ENCODE measurements at regions not wholly inside any gene's neighbourhood (a gene's known extent, or its start where the extent isn't known, plus 50 kb on each side); places are given as distances from the start of the nearest gene placed in this dataset.
"Not testable (repeated sequence)": the region's sequence is repeated elsewhere in the genome, so short reads cannot be mapped to it uniquely, and the experiment has no call there.

DNA sequence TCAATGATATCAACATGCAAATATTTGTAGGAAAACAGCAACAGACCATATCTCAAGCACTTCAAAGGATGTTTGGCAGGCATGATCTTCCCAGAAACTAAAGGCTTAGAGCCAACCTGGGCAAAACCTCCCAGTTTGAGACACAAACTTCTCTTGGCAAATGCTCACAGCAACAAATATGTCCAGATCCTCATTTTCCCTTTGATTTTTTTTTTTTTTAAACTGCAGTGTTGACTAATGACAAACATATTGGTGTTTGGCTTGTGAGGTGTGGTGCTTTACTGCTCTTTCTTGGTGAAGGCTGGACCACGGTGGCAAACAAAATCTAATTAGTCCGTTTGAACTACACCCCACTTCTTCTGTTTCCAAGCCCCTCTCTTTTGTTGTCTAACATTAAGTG lies 87.2 kb downstream of the EBLN2 start:
- peak in 1 of 2 donors; percentile 6 for DNase-seq (ENCODE audit: low read depth in 2 of 2)
- H3K4me3 ChIP-seq (replicated peaks in 1 of 2; ENCODE audit: low read depth in 2 of 2, low read length in 2 of 2), result no peak overlapping the region
- TF ChIP-seq, protein P1, sequence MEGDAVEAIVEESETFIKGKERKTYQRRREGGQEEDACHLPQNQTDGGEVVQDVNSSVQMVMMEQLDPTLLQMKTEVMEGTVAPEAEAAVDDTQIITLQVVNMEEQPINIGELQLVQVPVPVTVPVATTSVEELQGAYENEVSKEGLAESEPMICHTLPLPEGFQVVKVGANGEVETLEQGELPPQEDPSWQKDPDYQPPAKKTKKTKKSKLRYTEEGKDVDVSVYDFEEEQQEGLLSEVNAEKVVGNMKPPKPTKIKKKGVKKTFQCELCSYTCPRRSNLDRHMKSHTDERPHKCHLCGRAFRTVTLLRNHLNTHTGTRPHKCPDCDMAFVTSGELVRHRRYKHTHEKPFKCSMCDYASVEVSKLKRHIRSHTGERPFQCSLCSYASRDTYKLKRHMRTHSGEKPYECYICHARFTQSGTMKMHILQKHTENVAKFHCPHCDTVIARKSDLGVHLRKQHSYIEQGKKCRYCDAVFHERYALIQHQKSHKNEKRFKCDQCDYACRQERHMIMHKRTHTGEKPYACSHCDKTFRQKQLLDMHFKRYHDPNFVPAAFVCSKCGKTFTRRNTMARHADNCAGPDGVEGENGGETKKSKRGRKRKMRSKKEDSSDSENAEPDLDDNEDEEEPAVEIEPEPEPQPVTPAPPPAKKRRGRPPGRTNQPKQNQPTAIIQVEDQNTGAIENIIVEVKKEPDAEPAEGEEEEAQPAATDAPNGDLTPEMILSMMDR (IDR thresholded peaks at IDR 0.05; ENCODE audit: low read depth, low read length), result no peak

DNA sequence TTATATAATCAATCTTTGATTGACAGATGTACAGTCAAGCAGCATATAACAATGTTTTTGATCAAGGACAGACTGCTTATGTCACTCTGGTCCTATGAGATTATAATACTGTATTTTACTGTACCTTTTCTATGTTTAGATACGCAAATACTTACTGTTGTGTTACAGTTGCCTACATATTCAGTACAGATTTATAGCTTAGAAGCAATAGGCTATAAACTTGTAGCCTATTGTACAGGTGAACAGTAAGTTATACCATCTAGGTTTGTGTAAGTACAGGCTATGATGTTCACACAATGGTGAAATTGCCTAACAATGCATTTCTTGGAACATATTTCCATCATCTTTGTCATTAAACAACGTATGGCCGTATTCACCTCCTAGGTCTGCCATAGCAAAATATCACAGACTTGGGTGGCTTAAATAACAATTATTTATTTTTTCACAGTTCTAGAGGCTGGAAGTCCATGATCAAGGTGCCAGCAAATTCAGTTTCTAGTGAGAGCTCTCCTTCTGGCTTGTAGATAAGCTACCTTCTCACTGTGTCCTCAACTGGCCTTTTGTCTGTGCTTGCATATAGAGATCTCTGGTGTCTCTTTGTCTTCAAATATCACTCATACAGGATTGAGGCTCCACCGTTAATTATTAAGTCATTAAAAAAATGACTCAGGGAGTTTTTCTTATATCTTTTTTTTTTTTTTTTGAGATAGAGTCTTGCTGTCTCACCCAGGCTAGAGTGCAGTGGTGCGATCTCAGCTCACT lies 89.1 kb downstream of the EBLN2 start:
- TF ChIP-seq, protein P1 (IDR thresholded peaks at IDR 0.05; ENCODE audit: low read depth, low read length), result no peak
- no peak for DNase-seq (ENCODE audit: low read depth in 2 of 2)
- H3K4me3 ChIP-seq (replicated peaks in 1 of 2; ENCODE audit: low read depth in 2 of 2, low read length in 2 of 2), result no peak overlapping the region

DNA sequence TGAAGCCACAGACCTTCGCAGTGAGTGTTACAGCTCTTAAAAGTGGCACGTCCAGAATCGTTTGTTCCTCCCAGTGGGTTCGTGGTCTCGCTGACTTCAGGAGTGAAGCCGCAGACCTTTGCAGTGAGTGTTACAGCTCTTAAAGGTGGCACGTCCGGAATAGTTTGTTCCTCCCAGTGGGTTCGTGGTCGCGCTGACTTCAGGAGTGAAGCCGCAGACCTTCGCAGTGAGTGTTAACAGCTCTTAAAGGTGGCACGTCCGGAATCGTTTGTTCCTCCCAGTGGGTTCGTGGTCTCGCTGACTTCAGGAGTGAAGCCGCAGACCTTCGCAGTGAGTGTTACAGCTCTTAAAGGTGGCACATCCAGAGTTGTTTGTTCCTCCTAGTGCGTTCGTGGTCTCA lies 91.1 kb downstream of the EBLN2 start:
- not testable (repeated sequence) for DNase-seq (ENCODE audit: low read depth in 2 of 2); H3K4me3 ChIP-seq (replicated peaks in 1 of 2; ENCODE audit: low read depth in 2 of 2, low read length in 2 of 2)

DNA sequence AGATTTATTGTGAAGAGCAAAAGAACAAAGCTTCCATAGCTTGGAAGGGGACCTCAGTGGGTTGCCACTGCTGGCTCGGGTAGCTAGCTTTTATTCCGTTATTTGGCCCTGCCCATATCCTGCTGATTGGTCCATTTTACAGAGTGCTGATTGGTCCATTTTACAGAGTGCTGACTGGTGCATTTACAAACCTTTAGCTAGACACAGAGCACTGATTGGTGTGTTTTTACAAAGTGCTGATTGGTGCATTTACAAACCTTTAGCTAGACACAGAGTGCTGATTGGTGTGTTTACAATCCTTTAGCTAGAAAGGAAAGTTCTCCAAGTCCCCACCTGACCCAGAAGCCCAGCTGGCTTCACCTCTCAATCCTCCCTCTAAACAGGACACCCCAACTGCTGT lies 91.6 kb downstream of the EBLN2 start:
- DNase-seq (ENCODE audit: low read depth in 2 of 2); H3K4me3 ChIP-seq (replicated peaks in 1 of 2; ENCODE audit: low read depth in 2 of 2, low read length in 2 of 2): not testable (repeated sequence)

DNA sequence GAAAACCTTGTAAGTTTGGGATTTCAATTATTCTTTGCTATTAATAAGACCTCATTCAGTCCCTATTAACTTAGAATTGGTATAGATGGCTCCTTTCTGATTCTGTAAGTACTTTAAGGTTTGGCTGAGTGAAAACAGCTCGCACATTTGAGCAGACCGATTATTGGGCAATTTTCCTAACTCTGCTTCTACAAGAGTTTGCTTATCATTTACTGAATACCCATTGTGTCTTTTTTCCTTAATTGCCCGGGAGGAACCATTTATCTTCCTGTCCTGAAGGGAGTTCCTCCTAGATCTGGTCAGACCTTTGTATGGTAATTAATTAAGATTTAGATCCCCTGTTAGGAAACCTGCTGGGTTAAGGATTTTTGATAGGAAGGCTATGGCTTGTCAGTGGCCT lies 92.8 kb downstream of the EBLN2 start:
- DNase-seq (ENCODE audit: low read depth in 2 of 2); H3K4me3 ChIP-seq (replicated peaks in 1 of 2; ENCODE audit: low read depth in 2 of 2, low read length in 2 of 2): not testable (repeated sequence)

DNA sequence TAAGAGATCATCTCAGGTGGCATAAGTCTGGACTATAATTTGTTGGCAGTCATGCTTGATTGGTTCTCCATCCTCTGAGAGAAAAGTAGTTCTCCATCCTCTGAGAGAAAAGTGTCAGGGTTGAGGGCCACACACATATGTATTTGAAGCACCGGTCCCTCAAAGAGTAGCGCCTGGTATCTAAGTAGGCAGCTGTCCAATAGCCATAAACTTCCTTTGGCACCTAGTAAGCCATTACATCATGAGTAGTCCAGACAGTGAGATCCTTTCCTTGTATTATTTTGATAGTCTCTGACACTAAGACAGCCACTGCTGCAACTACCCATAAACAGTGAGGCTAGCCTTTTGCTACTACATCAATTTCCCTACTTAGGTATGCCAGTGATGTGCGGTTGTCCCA lies 94.0 kb downstream of the EBLN2 start:
- DNase-seq (ENCODE audit: low read depth in 2 of 2); H3K4me3 ChIP-seq (replicated peaks in 1 of 2; ENCODE audit: low read depth in 2 of 2, low read length in 2 of 2): not testable (repeated sequence)

DNA sequence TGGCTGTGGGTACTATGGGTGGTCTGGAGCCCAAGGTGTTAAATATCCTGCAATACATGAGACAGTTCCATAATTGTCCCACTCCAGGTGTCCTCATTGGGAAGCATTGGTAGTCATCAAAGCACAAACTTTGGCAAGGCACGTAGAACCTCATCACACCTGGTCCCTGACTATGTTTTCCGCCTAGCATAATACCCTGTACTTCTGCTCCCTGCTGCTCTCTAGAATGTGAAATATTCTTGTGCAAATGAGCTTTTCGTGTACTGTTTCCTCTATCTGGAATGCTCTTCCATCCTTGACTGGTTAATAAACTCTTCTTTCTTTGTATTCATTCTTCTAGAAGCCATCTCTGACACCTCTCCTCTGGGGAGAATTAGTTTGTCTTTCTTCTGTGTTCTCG lies 103.2 kb downstream of the EBLN2 start:
- DNase-seq (ENCODE audit: low read depth in 2 of 2), result no peak
- TF ChIP-seq, protein P1 (IDR thresholded peaks at IDR 0.05; ENCODE audit: low read depth, low read length), result no peak
- no peak overlapping the region for H3K4me3 ChIP-seq (replicated peaks in 1 of 2; ENCODE audit: low read depth in 2 of 2, low read length in 2 of 2)

DNA sequence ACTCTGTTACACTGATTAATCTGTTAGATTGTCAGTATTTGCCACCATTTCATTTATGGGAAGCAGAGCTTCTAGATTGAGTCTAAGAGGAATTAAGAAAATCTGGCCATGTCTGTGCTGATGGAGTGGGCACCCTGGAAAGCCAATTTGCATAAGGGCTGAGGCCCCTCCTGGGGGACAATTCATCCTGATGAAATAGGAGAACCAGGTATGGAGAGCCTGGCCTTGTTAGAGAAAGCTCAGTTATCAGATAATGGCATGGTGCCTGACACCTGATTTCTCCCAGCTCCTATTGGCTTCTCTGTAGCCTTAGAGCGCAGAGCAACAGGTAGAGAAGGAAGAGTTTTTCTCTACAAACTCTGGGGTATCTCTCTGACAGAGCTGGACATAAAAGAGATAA lies 114.2 kb downstream of the EBLN2 start:
- H3K4me3 ChIP-seq (replicated peaks in 1 of 2; ENCODE audit: low read depth in 2 of 2, low read length in 2 of 2), result no peak overlapping the region
- TF ChIP-seq, protein P1 (IDR thresholded peaks at IDR 0.05; ENCODE audit: low read depth, low read length), result no peak
- no peak for DNase-seq (ENCODE audit: low read depth in 2 of 2)

DNA sequence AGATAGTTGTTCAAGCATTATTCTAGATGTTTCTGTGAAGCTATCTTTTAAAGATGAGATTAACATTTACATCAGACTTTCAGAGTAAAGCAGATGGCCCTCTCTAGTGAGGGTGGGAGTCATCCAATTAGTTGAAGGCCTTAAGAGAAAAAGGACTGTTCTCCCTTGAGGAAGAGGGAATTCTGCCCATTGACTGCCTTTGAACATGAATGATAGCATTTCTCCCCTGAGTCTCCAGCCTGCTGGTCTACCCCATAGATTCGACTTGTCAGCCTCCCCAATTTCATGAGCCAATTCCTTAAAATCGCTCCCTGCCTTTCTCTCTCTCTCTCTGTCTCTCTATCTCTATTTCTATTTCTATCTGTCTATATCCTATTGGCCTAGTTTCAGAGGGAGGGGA lies 115.5 kb downstream of the EBLN2 start:
- TF ChIP-seq, protein P1 (IDR thresholded peaks at IDR 0.05; ENCODE audit: low read depth, low read length), result no peak
- no peak for DNase-seq (ENCODE audit: low read depth in 2 of 2)
- H3K4me3 ChIP-seq (replicated peaks in 1 of 2; ENCODE audit: low read depth in 2 of 2, low read length in 2 of 2), result no peak overlapping the region
